H1 (cell line): ENCODE measurements at regions not wholly inside any gene's neighbourhood (a gene's known extent, or its start where the extent isn't known, plus 50 kb on each side); places are given as distances from the start of the nearest gene placed in this dataset.

ENCODE experiments used
- CTCF ChIA-PET: fragments of 300-600 bp; sonication (Branson Sonifier 250); formaldehyde crosslinking; loops from one replicate; lab custom pipeline; 2021; ENCODE audit not compliant: partially characterized antibody; lab: Charles Lee
- POLR2A ChIA-PET: fragments of 300-600 bp; sonication (Branson Sonifier 250); formaldehyde crosslinking; loops from one replicate; lab custom pipeline; 2021; ENCODE audit warnings: inconsistent platforms; ENCODE audit not compliant: partially characterized antibody; lab: Charles Lee
- DNase-seq, 2 experiments: peaks; one replicate each; pipeline versions ENCODE4 v3.0.0 to v3.0.0-alpha.2; 2010 to 2022; ENCODE audit warnings: low spot score in 2 of 2, low read depth in 1 of 2, mixed read lengths in 1 of 2
- FAIRE-seq: peaks from 2 replicates; lab custom pipeline; 2011; peaks lifted over from hg19 to GRCh38; lab: Jason Lieb, UNC
- H2AFZ ChIP-seq: 2 replicates; pipeline ENCODE4 v1.8.1; 2012; ENCODE audit warnings: low read length, inconsistent platforms
- H2AK5ac ChIP-seq: 2 replicates; pipeline ENCODE4 v1.6.1; 2013; ENCODE audit warnings: low read depth, low read length
- H2BK120ac ChIP-seq: replicated peaks from 2 replicates; pipeline ENCODE3; 2013; ENCODE audit warnings: low read depth, low read length, inconsistent platforms
- H2BK12ac ChIP-seq: 2 replicates; pipeline ENCODE4 v1.6.1; 2013; ENCODE audit warnings: low read depth, low read length
- H2BK15ac ChIP-seq: 2 replicates; pipeline ENCODE4 v1.6.1; 2013; ENCODE audit warnings: low read length
- H2BK20ac ChIP-seq: 2 replicates; pipeline ENCODE4 v1.6.1; 2013; ENCODE audit warnings: low read length
- H2BK5ac ChIP-seq: 2 replicates; pipeline ENCODE4 v1.6.1; 2013; ENCODE audit warnings: low read depth, low read length
- H3K14ac ChIP-seq: 2 replicates; pipeline ENCODE4 v1.6.1; 2013; ENCODE audit warnings: inconsistent platforms; ENCODE audit not compliant: insufficient read length
- H3K18ac ChIP-seq: 2 replicates; pipeline ENCODE4 v1.6.1; 2013; ENCODE audit warnings: low read length; ENCODE audit errors: extremely low read depth
- H3K23ac ChIP-seq: 2 replicates; pipeline ENCODE4 v1.6.1; 2013; ENCODE audit warnings: inconsistent platforms; ENCODE audit not compliant: insufficient read length
- H3K23me2 ChIP-seq: 2 replicates; pipeline ENCODE4 v1.6.1; 2013; ENCODE audit warnings: low read depth, low read length
- H3K27ac ChIP-seq: 2 replicates; pipeline ENCODE4 v1.6.1; 2011; ENCODE audit warnings: low read depth, low read length, inconsistent platforms
- H3K27me3 ChIP-seq, 4 experiments: replicated peaks in 1 of 4; 1 replicate in 1 of 4; 2 replicates in 3 of 4; pipeline versions ENCODE4 v1.6.1 to v1.8.1; 2011 to 2013; ENCODE audit warnings: low read length in 3 of 4, mild to moderate bottlenecking in 3 of 4, inconsistent platforms in 2 of 4, mixed read lengths in 2 of 4, moderate library complexity in 1 of 4; ENCODE audit not compliant: control insufficient read depth in 3 of 4, insufficient read depth in 3 of 4; ENCODE audit errors: extremely low read depth in 1 of 4
- H3K36me3 ChIP-seq, 4 experiments: 2 replicates each; pipeline versions ENCODE4 v1.6.1 to v1.8.1; 2011 to 2013; ENCODE audit warnings: mild to moderate bottlenecking in 4 of 4, low read length in 3 of 4, moderate library complexity in 2 of 4, control low read depth in 1 of 4, inconsistent platforms in 1 of 4; ENCODE audit not compliant: insufficient read depth in 4 of 4, control insufficient read depth in 2 of 4
- H3K4ac ChIP-seq: replicated peaks from 2 replicates; pipeline ENCODE3; 2013; ENCODE audit warnings: low read length, low read depth, mixed read lengths, inconsistent platforms; ENCODE audit not compliant: insufficient read length
- H3K4me1 ChIP-seq, 4 experiments: replicated peaks in 1 of 4; 1 replicate in 1 of 4; 2 replicates in 3 of 4; pipeline versions ENCODE4 v1.6.1 to v1.8.1; 2011 to 2013; ENCODE audit warnings: low read length in 3 of 4, inconsistent platforms in 2 of 4, mixed read lengths in 1 of 4; ENCODE audit not compliant: insufficient read depth in 4 of 4, control insufficient read depth in 3 of 4
- H3K4me2 ChIP-seq, 2 experiments: 2 replicates each; pipeline versions ENCODE4 v1.6.1 to v1.8.1; 2011 to 2013; ENCODE audit warnings: low read depth in 2 of 2, low read length in 2 of 2, control low read depth in 1 of 2, inconsistent platforms in 1 of 2, mild to moderate bottlenecking in 1 of 2; ENCODE audit not compliant: insufficient read depth in 1 of 2
- H3K4me3 ChIP-seq, 4 experiments: fragments of 200-600, 300-600 bp in 1 of 4; sonication (generic), shearing (Covaris generic), sonication (Bioruptor Twin) in 1 of 4; 2 replicates each; pipeline versions ENCODE4 v1.5.1 to v1.8.1; 2011 to 2016; ENCODE audit warnings: low read length in 4 of 4, low read depth in 3 of 4, control low read depth in 2 of 4, inconsistent platforms in 2 of 4, mild to moderate bottlenecking in 2 of 4, mixed read lengths in 1 of 4, moderate library complexity in 1 of 4; ENCODE audit not compliant: insufficient read depth in 2 of 4; ENCODE audit errors: extremely low read depth in 1 of 4
- H3K56ac ChIP-seq: replicated peaks from 2 replicates; pipeline ENCODE3; 2013; ENCODE audit warnings: low read depth, mild to moderate bottlenecking, mixed read lengths, low read length, inconsistent platforms; ENCODE audit not compliant: insufficient read length
- H3K79me1 ChIP-seq: 2 replicates; pipeline ENCODE4 v1.6.1; 2013; ENCODE audit warnings: low read depth, low read length, control low read depth
- H3K79me2 ChIP-seq, 2 experiments: 2 replicates each; pipeline versions ENCODE4 v1.6.1 to v1.8.1; 2012 to 2013; ENCODE audit warnings: low read length in 2 of 2, mild to moderate bottlenecking in 2 of 2, inconsistent platforms in 1 of 2; ENCODE audit not compliant: insufficient read depth in 2 of 2, control insufficient read depth in 1 of 2
- H3K9ac ChIP-seq, 4 experiments: replicated peaks in 1 of 4; 1 replicate in 1 of 4; 2 replicates in 3 of 4; pipeline versions ENCODE4 v1.6.1 to v1.8.1; 2011 to 2013; ENCODE audit warnings: low read depth in 3 of 4, low read length in 3 of 4, control low read depth in 2 of 4, mild to moderate bottlenecking in 2 of 4, moderate library complexity in 2 of 4, inconsistent platforms in 1 of 4; ENCODE audit errors: extremely low read depth in 1 of 4
- H3K9me3 ChIP-seq, 2 experiments: 2 replicates each; pipeline versions ENCODE4 v1.6.1 to v1.8.1; 2012 to 2013; ENCODE audit warnings: mild to moderate bottlenecking in 2 of 2, moderate library complexity in 2 of 2, control low read depth in 1 of 2, inconsistent platforms in 1 of 2, low read depth in 1 of 2, low read length in 1 of 2, mixed read lengths in 1 of 2; ENCODE audit not compliant: insufficient read depth in 2 of 2
- H4K20me1 ChIP-seq, 2 experiments: replicated peaks in 1 of 2; 2 replicates each; pipeline versions ENCODE3 to v1.8.1; 2011 to 2013; ENCODE audit warnings: inconsistent platforms in 2 of 2, low read length in 2 of 2, mild to moderate bottlenecking in 1 of 2; ENCODE audit not compliant: insufficient read depth in 2 of 2, control insufficient read depth in 1 of 2
- H4K5ac ChIP-seq: 2 replicates; pipeline ENCODE4 v1.6.1; 2013; ENCODE audit warnings: low read length, low read depth, mixed read lengths, inconsistent platforms; ENCODE audit not compliant: insufficient read length
- H4K8ac ChIP-seq: 2 replicates; pipeline ENCODE4 v1.8.0; 2013; ENCODE audit warnings: mild to moderate bottlenecking, moderate library complexity, low read length, inconsistent platforms; ENCODE audit not compliant: insufficient read depth; ENCODE audit errors: extremely low read depth
- H4K91ac ChIP-seq: replicated peaks from 2 replicates; pipeline ENCODE3; 2013; ENCODE audit warnings: low read length, mixed read lengths, inconsistent platforms; ENCODE audit not compliant: insufficient read length
- CHD1 ChIP-seq: IDR thresholded peaks from 2 replicates; pipeline ENCODE4 v1.6.1; 2012; ENCODE audit warnings: low read depth, low read length, improper control_type of control experiment
- RAD21 ChIP-seq, 2 experiments: IDR thresholded peaks in 1 of 2; conservative IDR thresholded peaks in 1 of 2; 2 replicates each; pipeline ENCODE4 v1.6.1; 2011; ENCODE audit warnings: low read depth in 2 of 2, low read length in 2 of 2, improper control_type of control experiment in 1 of 2, inconsistent platforms in 1 of 2, mild to moderate bottlenecking in 1 of 2, moderate library complexity in 1 of 2
- TEAD4 ChIP-seq: IDR thresholded peaks from 2 replicates; pipeline ENCODE4 v1.6.1; 2012; ENCODE audit warnings: low read depth, low read length, inconsistent platforms, mixed read lengths
- WGBS, 2 experiments: shearing (Covaris generic) in 1 of 2; methylation state at CpG; one replicate each; pipeline versions ENCODE4 v1.1.6 to v1.1.7; 2013 to 2015; ENCODE audit warnings: low lambda C conversion rate in 2 of 2, mixed read lengths in 2 of 2, inconsistent platforms in 1 of 2, low coverage in 1 of 2, missing lambda C conversion rate in 1 of 2; ENCODE audit not compliant: insufficient replicate concordance in 2 of 2, insufficient coverage in 1 of 2, insufficient read length in 1 of 2; ENCODE audit errors: extremely low coverage in 1 of 2, missing lambda C conversion rate in 1 of 2; 5-methylcytosine and 5-hydroxymethylcytosine counted together

DNA sequence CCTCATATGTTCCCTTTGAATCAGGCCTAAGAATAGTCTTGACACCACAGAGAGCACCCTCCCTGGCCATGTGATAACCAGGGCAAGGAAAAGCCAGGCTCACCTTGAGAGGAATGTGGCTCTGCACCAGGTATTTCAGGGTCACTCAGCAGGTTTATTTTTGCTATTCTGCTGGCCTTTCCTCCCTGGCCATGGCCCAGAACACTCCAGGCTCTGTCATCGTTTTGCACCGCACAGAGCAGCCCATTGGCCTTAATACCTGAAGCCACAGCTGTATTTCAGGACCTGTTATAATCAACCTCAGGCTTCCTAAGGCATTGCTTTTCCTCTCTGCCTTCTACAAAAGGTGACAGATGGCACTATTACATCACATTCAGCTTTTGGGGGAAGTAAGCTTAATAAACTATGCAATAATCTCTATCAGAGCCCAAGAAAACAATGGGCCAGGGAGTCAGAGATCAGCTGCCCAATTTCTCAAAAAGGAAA, 668.3 kb downstream of the IRS1 start:
- DNase-seq (no peak), FAIRE-seq (no peak)
- CTCF ChIA-PET: interaction anchor here (1.1 kb wide), 1 partner anchor 213 kb away, joined by 3 read pairs; no protein-coding TSS in a partner anchor
- H4K20me1 ChIP-seq: no peaks in the 10 kb centered on the region
- H3K18ac ChIP-seq: no peak overlapping the region
- H2BK15ac ChIP-seq: no peak overlapping the region
- H3K79me1 ChIP-seq: no peaks in the 10 kb centered on the region
- no peaks in the 10 kb centered on the region for H3K36me3 ChIP-seq
- H3K27ac ChIP-seq: no peak overlapping the region
- no peak overlapping the region for H2BK5ac ChIP-seq
- no peak overlapping the region for H3K4ac ChIP-seq
- H2BK20ac ChIP-seq: no peak overlapping the region
- no peak overlapping the region for H3K4me3 ChIP-seq
- no peak overlapping the region for H2BK120ac ChIP-seq
- no peaks in the 10 kb centered on the region for H3K79me2 ChIP-seq
- no peak overlapping the region for H3K56ac ChIP-seq
- H3K14ac ChIP-seq: no peak overlapping the region
- no peak overlapping the region for H2BK12ac ChIP-seq
- no peak overlapping the region for H4K5ac ChIP-seq
- POLR2A ChIA-PET: no interaction called here
- H3K23me2 ChIP-seq: no peaks in the 10 kb centered on the region
- H4K91ac ChIP-seq: no peak overlapping the region
- H3K9me3 ChIP-seq: no peaks in the 10 kb centered on the region
- no peak overlapping the region for H3K9ac ChIP-seq
- TF ChIP-seq RAD21 (IDR thresholded peaks at IDR 0.05 in 1 of 2, conservative IDR thresholded peaks at IDR 0.05 in 1 of 2; ENCODE audit: low read depth in 2 of 2, low read length in 2 of 2) (no peak), CHD1 (no peak), TEAD4 (0 out of 2 replicates have a peak, but pooled peaks have one; percentile 29)
- WGBS, 2 experiments: 89% methylated on average over 2 of the region's 2 CpGs; no CpG with 5 or more reads in 1 of the 2 experiments
- H4K8ac ChIP-seq: no peak overlapping the region
- no peak overlapping the region; the same call in 1 of the 2 replicates for H2AFZ ChIP-seq
- H3K4me1 ChIP-seq: peaks cover 0 to 6% (median 2%) of the 10 kb centered on the region in 4 experiments; a peak in 2 of 7 replicates
- H3K23ac ChIP-seq: no peak overlapping the region
- H3K27me3 ChIP-seq: no peaks in the 10 kb centered on the region
- no peak overlapping the region for H2AK5ac ChIP-seq
- H3K4me2 ChIP-seq: no peak overlapping the region
